GM12875 (cell line): ENCODE measurements at regions not wholly inside any gene's neighbourhood (a gene's known extent, or its start where the extent isn't known, plus 50 kb on each side); places are given as distances from the start of the nearest gene placed in this dataset.

Experiments used
- H3K4me3 ChIP-seq: one replicate; pipeline ENCODE4 v1.5.1; 2011; ENCODE audit warnings: low read depth, low read length, control low read depth
- TF ChIP-seq, protein P1 (sequence below): IDR thresholded peaks from 2 replicates; pipeline ENCODE4 v1.5.1; 2011; ENCODE audit warnings: low read depth, mild to moderate bottlenecking, control low read depth, inconsistent platforms, low read length, moderate library complexity, borderline replicate concordance; ENCODE audit not compliant: insufficient read depth

DNA sequence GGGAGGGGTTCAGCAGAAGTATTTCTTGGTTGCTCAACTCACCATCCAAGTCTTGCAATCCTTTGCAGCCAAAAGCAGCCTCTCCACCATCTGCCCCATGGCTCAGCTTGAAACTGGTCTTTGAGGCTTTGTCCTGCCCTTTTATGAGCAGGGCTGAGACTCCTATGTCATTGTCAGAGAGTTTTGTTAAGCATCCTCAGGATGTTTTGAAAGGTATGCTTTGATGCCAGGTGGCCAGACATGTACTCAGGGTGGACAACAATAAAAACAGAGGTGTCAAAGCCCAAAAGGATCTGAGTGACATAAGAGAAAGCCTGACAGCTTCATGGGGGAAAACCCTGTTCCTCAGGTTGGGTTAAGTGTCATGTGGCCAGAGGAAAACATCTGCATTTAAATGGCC lies 310.5 kb downstream of the PRDM2 start:
- TF ChIP-seq, protein P1, sequence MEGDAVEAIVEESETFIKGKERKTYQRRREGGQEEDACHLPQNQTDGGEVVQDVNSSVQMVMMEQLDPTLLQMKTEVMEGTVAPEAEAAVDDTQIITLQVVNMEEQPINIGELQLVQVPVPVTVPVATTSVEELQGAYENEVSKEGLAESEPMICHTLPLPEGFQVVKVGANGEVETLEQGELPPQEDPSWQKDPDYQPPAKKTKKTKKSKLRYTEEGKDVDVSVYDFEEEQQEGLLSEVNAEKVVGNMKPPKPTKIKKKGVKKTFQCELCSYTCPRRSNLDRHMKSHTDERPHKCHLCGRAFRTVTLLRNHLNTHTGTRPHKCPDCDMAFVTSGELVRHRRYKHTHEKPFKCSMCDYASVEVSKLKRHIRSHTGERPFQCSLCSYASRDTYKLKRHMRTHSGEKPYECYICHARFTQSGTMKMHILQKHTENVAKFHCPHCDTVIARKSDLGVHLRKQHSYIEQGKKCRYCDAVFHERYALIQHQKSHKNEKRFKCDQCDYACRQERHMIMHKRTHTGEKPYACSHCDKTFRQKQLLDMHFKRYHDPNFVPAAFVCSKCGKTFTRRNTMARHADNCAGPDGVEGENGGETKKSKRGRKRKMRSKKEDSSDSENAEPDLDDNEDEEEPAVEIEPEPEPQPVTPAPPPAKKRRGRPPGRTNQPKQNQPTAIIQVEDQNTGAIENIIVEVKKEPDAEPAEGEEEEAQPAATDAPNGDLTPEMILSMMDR = no peak

DNA sequence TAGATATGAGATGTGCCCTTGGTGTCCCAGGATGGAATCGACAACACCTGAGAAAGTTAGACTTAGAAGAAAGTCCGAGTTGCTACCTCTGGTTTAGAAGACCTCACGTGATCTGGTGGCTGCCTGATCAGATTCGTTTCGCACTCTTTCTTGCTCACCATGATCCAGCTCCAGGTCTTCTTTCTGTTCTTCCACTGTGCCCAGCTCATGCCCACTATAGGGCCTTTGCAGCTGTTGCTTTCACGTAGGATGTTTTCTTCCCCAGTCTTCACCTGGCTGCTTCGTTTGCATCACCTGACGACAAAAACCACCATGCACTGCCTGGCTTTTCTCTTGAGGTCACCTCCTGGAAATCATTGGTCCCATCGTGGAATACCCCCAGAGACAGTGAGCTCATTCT lies 311.1 kb downstream of the PRDM2 start:
- TF ChIP-seq, protein P1 = no peak
- H3K4me3 ChIP-seq = no peak overlapping the region

More for the DNA sequence above, 310.5 kb downstream of the PRDM2 start:
- H3K4me3 ChIP-seq = no peak overlapping the region

DNA sequence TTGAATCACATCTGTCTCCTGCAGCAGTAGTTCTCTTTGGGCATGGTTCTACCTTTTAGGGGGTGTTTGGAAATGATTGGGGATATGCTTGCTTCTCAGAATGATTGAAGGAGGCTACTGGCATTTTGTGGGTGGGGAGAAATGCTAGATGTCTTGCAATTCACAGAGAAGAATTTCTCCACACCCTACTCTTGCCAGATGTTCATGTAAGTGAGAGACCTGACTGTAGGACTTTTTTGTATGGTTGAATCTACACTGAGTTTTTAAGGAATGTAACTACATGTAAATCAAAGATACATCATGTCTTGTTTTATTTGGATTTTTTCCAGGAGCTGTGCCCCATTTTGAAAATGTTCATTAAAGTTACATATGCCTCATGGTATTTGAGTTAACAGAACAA lies 311.9 kb downstream of the PRDM2 start:
- TF ChIP-seq, protein P1 = no peak
- H3K4me3 ChIP-seq = no peak overlapping the region

DNA sequence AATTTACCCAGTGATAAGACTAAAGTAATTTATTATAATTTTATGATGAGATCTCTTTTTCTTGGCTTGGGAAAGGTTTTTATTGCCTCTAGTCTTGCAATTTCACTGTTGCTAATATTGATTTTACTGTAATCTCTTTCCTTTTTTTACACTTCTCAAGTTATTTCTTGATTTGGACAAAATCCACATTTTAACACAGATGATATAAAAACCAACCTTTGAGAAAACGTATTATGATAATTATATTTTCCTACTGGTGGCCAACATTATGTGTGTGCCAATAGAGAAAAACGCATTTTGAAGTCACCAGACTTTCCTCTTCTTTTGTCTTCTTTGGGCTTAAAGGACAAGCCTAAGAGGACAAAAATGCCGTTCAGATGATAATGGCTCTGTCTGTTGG lies 314.9 kb downstream of the PRDM2 start:
- TF ChIP-seq, protein P1 = no peak
- no peak overlapping the region for H3K4me3 ChIP-seq

DNA sequence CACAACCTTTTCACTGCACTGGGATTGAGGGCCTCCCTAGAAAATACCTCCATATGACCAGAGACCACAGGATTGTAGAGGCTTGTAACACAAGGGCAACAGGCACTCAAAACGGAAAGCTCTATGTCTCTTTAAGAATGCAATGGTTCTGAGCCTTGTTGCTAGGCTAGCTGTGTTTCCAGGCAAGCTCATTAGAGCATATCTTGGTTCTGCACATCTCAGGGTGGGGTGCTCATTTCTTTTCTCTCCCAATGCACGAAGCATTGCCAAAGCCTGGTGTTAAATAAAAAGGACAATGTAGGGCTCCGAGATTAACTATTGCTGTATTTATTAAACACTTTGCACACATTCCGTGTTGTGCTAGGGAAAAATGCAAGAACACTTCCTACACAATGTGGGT lies 315.9 kb downstream of the PRDM2 start:
- no peak overlapping the region for H3K4me3 ChIP-seq
- TF ChIP-seq, protein P1 = no peak

DNA sequence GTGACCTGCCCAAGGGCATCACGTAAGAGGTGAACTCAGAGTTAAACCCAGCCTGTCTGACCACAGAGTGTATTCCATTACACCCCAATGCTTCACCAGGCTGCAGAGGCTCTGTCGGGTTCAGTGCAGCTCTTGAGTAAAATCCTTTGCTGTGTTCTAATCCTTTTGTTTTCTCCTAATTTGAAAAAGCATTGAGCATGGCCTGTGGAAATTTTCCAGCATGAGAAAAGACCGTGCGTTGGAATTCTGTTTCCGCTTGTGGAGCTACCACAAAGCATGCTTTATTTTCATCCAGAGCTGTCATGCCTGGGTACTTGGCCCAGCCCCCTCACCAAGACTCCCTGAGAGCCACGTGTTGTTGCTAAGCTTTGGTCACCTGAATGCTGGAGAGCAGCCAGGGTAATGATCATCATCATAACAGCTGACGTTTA lies 317.6 kb downstream of the PRDM2 start:
- H3K4me3 ChIP-seq = no peak overlapping the region
- TF ChIP-seq, protein P1 = no peak

DNA sequence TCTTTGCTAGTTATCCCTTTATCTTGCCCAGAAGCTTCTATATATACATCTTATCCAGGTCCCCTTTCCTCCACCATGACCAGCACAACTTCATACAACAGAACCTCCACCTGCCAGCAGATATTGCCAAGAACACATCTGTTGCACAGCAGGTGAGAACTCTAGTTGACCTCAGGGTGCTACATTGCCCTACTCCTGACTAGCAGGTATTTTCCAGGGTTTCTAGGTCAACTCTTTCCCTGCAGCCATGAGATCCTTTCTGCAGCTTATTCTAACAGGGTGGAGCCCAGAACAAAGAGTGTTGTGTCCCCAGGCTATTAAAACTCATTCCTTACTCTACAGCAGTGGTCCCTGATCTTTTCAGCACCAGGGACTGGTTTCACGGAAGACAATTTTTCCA lies 319.5 kb downstream of the PRDM2 start:
- TF ChIP-seq, protein P1 = no peak
- H3K4me3 ChIP-seq = no peak overlapping the region
